Lower leg skin (tissue), 3 donors: ENCODE measurements at regions not wholly inside any gene's neighbourhood (a gene's known extent, or its start where the extent isn't known, plus 50 kb on each side); places are given as distances from the start of the nearest gene placed in this dataset.

Source experiments
- POLR2A ChIP-seq, 2 donors: fragments of 450-650 bp; IDR thresholded peaks; one replicate each; pipeline ENCODE4 v1.6.1; 2016 to 2017; ENCODE audit warnings: antibody characterized with exemption in 2 of 2, mild to moderate bottlenecking in 1 of 2, moderate library complexity in 1 of 2
- TF ChIP-seq, protein P1 (sequence below), 3 donors: fragments of 450-650 bp; IDR thresholded peaks; one replicate each; pipeline ENCODE4 v1.5.1; 2016; ENCODE audit warnings: antibody characterized with exemption in 3 of 3, mild to moderate bottlenecking in 3 of 3, moderate library complexity in 2 of 3

DNA sequence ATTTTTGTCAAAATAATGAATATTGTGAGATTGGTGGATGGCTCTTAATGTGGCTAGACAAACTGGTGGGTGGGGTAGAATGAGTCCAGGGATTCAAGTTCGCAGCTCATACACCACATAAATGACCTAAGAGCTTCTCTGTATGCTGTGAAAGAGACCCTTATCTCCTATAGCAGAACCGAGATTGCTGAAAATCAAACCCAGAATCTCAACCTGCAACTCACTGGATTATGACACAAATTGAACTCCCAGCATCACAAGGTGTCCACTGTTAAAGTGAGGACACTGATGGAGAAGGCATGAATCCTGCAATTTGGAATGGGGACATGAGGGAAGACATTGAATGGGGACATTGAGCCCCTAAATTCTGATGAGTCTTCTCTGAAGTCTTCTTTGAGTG is 51.3 kb upstream of the CNKSR3 start:
- TF ChIP-seq, protein P1, sequence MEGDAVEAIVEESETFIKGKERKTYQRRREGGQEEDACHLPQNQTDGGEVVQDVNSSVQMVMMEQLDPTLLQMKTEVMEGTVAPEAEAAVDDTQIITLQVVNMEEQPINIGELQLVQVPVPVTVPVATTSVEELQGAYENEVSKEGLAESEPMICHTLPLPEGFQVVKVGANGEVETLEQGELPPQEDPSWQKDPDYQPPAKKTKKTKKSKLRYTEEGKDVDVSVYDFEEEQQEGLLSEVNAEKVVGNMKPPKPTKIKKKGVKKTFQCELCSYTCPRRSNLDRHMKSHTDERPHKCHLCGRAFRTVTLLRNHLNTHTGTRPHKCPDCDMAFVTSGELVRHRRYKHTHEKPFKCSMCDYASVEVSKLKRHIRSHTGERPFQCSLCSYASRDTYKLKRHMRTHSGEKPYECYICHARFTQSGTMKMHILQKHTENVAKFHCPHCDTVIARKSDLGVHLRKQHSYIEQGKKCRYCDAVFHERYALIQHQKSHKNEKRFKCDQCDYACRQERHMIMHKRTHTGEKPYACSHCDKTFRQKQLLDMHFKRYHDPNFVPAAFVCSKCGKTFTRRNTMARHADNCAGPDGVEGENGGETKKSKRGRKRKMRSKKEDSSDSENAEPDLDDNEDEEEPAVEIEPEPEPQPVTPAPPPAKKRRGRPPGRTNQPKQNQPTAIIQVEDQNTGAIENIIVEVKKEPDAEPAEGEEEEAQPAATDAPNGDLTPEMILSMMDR (IDR thresholded peaks at IDR 0.05): no peak
- TF ChIP-seq POLR2A (IDR thresholded peaks at IDR 0.05): no peak
